ENCODE measurements at regions not wholly inside any gene's neighbourhood (a gene's known extent, or its start where the extent isn't known, plus 50 kb on each side); places are given as distances from the start of the nearest gene placed in this dataset.

DNA sequence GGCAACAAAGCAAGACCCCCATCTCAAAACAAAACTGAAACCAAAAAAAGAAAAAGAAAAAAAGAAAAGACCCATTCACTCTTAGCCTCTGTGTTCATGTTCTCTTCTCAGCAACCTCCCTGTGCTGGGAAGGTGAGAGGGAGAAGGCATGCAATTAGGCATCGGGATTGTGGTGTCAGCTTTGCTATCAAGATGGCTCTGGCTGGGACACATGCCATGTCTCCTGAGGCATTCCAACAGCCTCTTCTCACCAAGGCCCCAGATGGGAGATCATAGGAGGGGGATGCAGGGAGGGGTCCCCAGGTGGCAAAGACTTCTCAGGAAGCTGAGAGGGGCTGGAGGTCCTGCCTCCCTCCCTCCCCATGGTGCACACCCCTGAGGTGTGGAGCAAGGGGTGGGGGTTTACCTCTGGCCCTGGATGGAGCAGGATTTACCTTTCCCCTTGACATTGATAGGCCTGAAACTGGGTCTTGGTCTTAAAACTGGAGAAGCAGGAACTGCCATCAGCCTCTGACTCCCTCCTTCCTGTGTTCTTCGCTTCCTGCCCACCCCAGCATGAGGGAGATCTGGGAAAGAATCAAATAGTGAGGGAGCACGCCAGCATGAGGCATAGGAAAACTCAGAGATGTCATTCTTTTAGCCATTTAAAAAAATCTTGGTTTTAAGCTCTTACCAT, 96.2 kb upstream of the DUSP5 start:
- TF ChIP-seq TAF1 (IDR thresholded peaks at IDR 0.05; ENCODE audit: borderline replicate concordance, low read depth, low read length) (no peak), POLR2AphosphoS5 (IDR thresholded peaks at IDR 0.05; ENCODE audit: low read depth, low read length) (no peak), POLR2A (IDR thresholded peaks at IDR 0.05; ENCODE audit: low read depth, low read length) (no peak)

Data from GM12892 (cell line).